Ovary (tissue), 3 donors: ENCODE measurements at regions not wholly inside any gene's neighbourhood (a gene's known extent, or its start where the extent isn't known, plus 50 kb on each side); places are given as distances from the start of the nearest gene placed in this dataset.

ENCODE experiments used
- POLR2A ChIP-seq: fragments of 450-650 bp; IDR thresholded peaks from one replicate; pipeline ENCODE4 v1.6.1; 2017; ENCODE audit warnings: antibody characterized with exemption, mild to moderate bottlenecking, moderate library complexity
- TF ChIP-seq, protein P1 (sequence below), 3 donors: fragments of 450-650 bp in 2 of 3; fragments of 200-600 bp in 1 of 3; IDR thresholded peaks; one replicate each; pipeline versions ENCODE4 v1.5.1 to v1.8.0; 2016 to 2022; ENCODE audit warnings: antibody characterized with exemption in 3 of 3, mild to moderate bottlenecking in 1 of 3
- donor health status: DM: no; HTN: no; CAD: no.

- TF ChIP-seq, protein P1, sequence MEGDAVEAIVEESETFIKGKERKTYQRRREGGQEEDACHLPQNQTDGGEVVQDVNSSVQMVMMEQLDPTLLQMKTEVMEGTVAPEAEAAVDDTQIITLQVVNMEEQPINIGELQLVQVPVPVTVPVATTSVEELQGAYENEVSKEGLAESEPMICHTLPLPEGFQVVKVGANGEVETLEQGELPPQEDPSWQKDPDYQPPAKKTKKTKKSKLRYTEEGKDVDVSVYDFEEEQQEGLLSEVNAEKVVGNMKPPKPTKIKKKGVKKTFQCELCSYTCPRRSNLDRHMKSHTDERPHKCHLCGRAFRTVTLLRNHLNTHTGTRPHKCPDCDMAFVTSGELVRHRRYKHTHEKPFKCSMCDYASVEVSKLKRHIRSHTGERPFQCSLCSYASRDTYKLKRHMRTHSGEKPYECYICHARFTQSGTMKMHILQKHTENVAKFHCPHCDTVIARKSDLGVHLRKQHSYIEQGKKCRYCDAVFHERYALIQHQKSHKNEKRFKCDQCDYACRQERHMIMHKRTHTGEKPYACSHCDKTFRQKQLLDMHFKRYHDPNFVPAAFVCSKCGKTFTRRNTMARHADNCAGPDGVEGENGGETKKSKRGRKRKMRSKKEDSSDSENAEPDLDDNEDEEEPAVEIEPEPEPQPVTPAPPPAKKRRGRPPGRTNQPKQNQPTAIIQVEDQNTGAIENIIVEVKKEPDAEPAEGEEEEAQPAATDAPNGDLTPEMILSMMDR (IDR thresholded peaks at IDR 0.05) = no peak
- no peak for TF ChIP-seq POLR2A
These were observed 59.2 kb upstream of the IGSF10 start for GRCh38 chr3:151520105-151520504.
